SJCRH30 (cell line): ENCODE measurements at regions not wholly inside any gene's neighbourhood (a gene's known extent, or its start where the extent isn't known, plus 50 kb on each side); places are given as distances from the start of the nearest gene placed in this dataset.

Experiments used
- DNase-seq, 2 experiments: peaks; one replicate each; pipeline ENCODE4 v3.0.0-alpha.2; 2015 to 2020
- H3K27ac ChIP-seq: fragments of 250-450 bp; sonication (Bioruptor Pico); 2 replicates; pipeline ENCODE4 v1.5.1; 2020; ENCODE audit warnings: mild to moderate bottlenecking, moderate library complexity
- H3K27me3 ChIP-seq: fragments of 250-450 bp; sonication (Bioruptor Pico); 2 replicates; pipeline ENCODE4 v1.5.1; 2020; ENCODE audit warnings: mild to moderate bottlenecking, moderate library complexity
- H3K36me3 ChIP-seq: fragments of 250-450 bp; sonication (Bioruptor Pico); 2 replicates; pipeline ENCODE4 v1.5.1; 2020; ENCODE audit warnings: mild to moderate bottlenecking, moderate library complexity
- H3K4me1 ChIP-seq: fragments of 250-450 bp; sonication (Bioruptor Pico); 2 replicates; pipeline ENCODE4 v1.5.1; 2020; ENCODE audit warnings: mild to moderate bottlenecking, moderate library complexity
- H3K4me3 ChIP-seq: fragments of 250-450 bp; sonication (Bioruptor Pico); 2 replicates; pipeline ENCODE4 v1.5.1; 2020; ENCODE audit warnings: mild to moderate bottlenecking, moderate library complexity
- H3K9me3 ChIP-seq: fragments of 250-450 bp; sonication (Bioruptor Pico); replicated peaks from 2 replicates; pipeline ENCODE4 v1.5.1; 2020; ENCODE audit warnings: mild to moderate bottlenecking, moderate library complexity

DNA sequence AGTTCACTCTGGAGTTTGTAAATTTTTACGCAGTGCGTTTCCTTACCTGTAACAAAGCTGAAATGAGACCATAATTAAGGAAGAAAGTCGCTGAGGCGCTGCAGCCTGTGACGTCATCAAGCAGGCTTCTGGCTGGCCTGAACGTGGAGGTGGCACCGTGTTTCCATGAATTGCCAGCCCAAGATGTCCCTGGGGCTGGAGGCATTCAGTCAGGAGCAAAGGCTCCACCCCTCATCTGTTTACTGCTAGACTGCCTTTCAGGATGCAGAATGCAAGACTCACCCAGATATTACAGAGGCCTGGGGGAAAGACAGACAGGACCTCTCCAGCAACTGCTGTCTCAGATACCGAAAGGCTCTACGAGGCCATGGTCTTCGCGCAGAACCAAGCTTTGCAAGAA is 424.6 kb downstream of the TSHZ3 start:
- Histone ChIP-seq H3K4me3 (no peak overlapping the region), H3K9me3 (peaks cover 12% of the 10 kb centered on the region; the same call in 1 of the 2 replicates), H3K27ac (no peak overlapping the region), H3K27me3 (no peaks in the 10 kb centered on the region), H3K36me3 (no peaks in the 10 kb centered on the region), H3K4me1 (no peaks in the 10 kb centered on the region)
- no peak for DNase-seq

GRCh38 chr19:30924069-30924636 is 425.1 kb downstream of the TSHZ3 start:
- H3K27me3 ChIP-seq = no peaks in the 10 kb centered on the region
- DNase-seq = no peak
- H3K4me1 ChIP-seq = no peaks in the 10 kb centered on the region
- no peaks in the 10 kb centered on the region for H3K36me3 ChIP-seq
- H3K27ac ChIP-seq = no peak overlapping the region
- no peak overlapping the region for H3K4me3 ChIP-seq
- H3K9me3 ChIP-seq = peaks cover 7% of the 10 kb centered on the region; the same call in 1 of the 2 replicates

- Histone ChIP-seq H3K4me1 (no peaks in the 10 kb centered on the region), H3K36me3 (no peaks in the 10 kb centered on the region), H3K4me3 (no peak overlapping the region), H3K27me3 (no peaks in the 10 kb centered on the region), H3K27ac (no peak overlapping the region), H3K9me3 (peaks cover 2% of the 10 kb centered on the region; the same call in 1 of the 2 replicates)
- no peak for DNase-seq
These were observed 425.6 kb downstream of the TSHZ3 start for GRCh38 chr19:30923621-30924020.

- H3K27me3 ChIP-seq = no peaks in the 10 kb centered on the region
- H3K4me3 ChIP-seq = no peak overlapping the region
- no peak overlapping the region for H3K27ac ChIP-seq
- no peaks in the 10 kb centered on the region for H3K36me3 ChIP-seq
- H3K9me3 ChIP-seq = no peaks in the 10 kb centered on the region
- H3K4me1 ChIP-seq = no peaks in the 10 kb centered on the region
- DNase-seq = no peak
These were observed 426.1 kb downstream of the TSHZ3 start for GRCh38 chr19:30923096-30923495.

GRCh38 chr19:30920222-30920621 is 429.0 kb downstream of the TSHZ3 start:
- H3K9me3 ChIP-seq = no peaks in the 10 kb centered on the region
- no peak overlapping the region for H3K4me3 ChIP-seq
- H3K27me3 ChIP-seq = no peaks in the 10 kb centered on the region
- H3K27ac ChIP-seq = no peak overlapping the region
- H3K4me1 ChIP-seq = peaks cover 3% of the 10 kb centered on the region; the same call in 1 of the 2 replicates
- DNase-seq = no peak
- H3K36me3 ChIP-seq = no peaks in the 10 kb centered on the region

- H3K9me3 ChIP-seq = no peaks in the 10 kb centered on the region
- no peak for DNase-seq
- H3K4me1 ChIP-seq = peaks cover 3% of the 10 kb centered on the region; the same call in 1 of the 2 replicates
- no peak overlapping the region for H3K27ac ChIP-seq
- H3K4me3 ChIP-seq = no peak overlapping the region
- no peaks in the 10 kb centered on the region for H3K36me3 ChIP-seq
- H3K27me3 ChIP-seq = no peaks in the 10 kb centered on the region
These were observed 429.5 kb downstream of the TSHZ3 start for GRCh38 chr19:30919737-30920136.

DNA sequence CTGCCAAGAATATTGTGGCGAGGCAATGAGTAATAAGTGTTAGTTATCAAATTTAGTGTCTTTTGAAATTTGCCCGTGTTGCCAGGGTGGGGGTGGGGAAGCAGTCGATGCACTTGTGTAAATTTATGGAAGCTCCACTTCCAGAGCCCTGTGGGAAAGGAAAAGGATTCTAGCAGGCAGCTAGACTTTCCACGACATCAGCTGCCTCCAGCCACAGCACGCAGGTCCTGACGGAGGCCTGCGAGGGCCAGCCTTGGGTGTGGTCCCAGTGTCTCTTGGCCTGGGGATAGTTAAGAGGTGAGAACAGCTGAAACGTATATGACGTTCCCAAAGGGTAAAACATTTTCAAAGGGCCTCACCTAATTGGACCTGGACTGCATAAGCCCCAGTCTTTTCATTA is 433.0 kb downstream of the TSHZ3 start:
- Histone ChIP-seq H3K4me3 (no peak overlapping the region), H3K36me3 (no peaks in the 10 kb centered on the region), H3K4me1 (peaks cover 16% of the 10 kb centered on the region), H3K9me3 (no peaks in the 10 kb centered on the region), H3K27ac (no peak overlapping the region), H3K27me3 (no peaks in the 10 kb centered on the region)
- peak in 1 of 2 experiments; percentile 22 for DNase-seq

GRCh38 chr19:30911491-30911890 is 437.7 kb downstream of the TSHZ3 start:
- peaks cover 16% of the 10 kb centered on the region for H3K4me1 ChIP-seq
- peak; percentile 51 to 77 for DNase-seq
- no peak overlapping the region for H3K27ac ChIP-seq
- no peaks in the 10 kb centered on the region for H3K27me3 ChIP-seq
- no peaks in the 10 kb centered on the region for H3K36me3 ChIP-seq
- H3K4me3 ChIP-seq = no peak overlapping the region
- H3K9me3 ChIP-seq = no peaks in the 10 kb centered on the region

GRCh38 chr19:30910485-30911240 is 438.6 kb downstream of the TSHZ3 start:
- Histone ChIP-seq H3K9me3 (no peaks in the 10 kb centered on the region), H3K27me3 (no peaks in the 10 kb centered on the region), H3K36me3 (no peaks in the 10 kb centered on the region), H3K4me1 (peaks cover 13% of the 10 kb centered on the region), H3K27ac (no peak overlapping the region), H3K4me3 (no peak overlapping the region)
- no peak for DNase-seq

DNA sequence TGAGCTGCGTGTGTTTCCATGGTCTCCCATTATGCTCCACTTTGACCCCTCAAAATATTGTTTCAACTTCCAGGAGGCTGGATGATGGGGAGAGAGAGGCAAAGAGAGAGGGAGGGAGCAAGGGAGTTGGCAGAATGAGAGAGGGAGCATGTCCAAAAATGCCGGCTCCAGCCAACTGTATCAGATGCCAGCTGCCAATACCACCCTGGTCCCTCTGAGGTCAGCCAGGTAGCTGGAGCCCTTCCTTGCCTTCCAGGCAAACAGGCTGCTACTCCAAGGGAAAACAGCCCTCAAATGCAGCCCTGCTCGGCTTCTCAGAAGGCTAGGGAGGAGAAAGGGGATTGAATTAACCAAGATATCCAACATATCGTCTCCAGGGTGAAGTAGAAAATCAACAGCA is 440.0 kb downstream of the TSHZ3 start:
- Histone ChIP-seq H3K27ac (no peak overlapping the region), H3K9me3 (no peaks in the 10 kb centered on the region), H3K36me3 (no peaks in the 10 kb centered on the region), H3K27me3 (no peaks in the 10 kb centered on the region), H3K4me3 (no peak overlapping the region), H3K4me1 (peaks cover 13% of the 10 kb centered on the region)
- DNase-seq = no peak

DNA sequence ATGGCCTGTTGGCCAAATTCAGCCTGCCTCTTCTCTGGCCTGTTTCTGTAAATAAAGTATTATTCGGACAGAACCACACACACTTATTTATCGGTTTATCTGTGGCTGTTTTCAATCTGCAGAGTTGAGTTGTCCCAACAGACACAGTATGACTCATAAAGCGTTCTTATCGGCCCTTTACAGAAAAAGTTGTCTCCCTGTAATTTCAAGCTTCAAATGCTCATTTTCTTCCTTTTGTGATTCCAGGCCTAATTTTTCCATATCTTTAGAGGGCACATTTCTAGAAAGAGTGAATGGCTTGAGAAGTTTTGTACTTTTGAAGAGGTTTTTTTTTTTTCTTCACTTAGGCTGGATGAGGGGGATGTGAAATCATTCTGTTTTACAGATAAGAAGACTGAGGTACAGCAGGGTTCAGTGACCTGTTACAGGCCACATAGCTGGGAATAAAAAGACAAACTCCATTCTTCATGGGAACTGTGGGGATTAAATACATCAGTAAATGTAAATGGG is 440.9 kb downstream of the TSHZ3 start:
- H3K9me3 ChIP-seq = no peaks in the 10 kb centered on the region
- no peaks in the 10 kb centered on the region for H3K27me3 ChIP-seq
- H3K27ac ChIP-seq = no peak overlapping the region
- H3K4me3 ChIP-seq = no peak overlapping the region
- no peaks in the 10 kb centered on the region for H3K36me3 ChIP-seq
- H3K4me1 ChIP-seq = peaks cover 13% of the 10 kb centered on the region
- DNase-seq = no peak

DNA sequence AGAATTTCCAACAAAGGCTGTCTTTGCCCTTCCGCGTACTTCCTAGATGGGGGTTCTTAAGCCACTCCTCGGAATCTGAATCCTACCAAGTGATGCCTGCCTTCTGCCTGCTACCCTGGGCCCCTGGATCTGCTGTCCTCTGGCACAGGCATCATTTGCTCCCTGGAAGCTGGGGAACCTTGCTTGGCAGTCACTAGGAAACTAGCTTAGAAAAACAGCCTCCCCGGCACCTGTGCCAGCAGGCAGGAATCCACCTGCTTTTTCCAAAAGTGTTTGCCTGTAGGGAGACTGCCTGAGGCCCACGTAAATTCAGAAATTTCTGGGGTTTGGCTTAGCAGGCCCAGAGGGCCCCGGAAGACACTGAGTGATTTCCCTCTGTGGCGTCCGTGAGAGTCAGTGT is 442.4 kb downstream of the TSHZ3 start:
- no peak for DNase-seq
- Histone ChIP-seq H3K4me3 (no peak overlapping the region), H3K9me3 (no peaks in the 10 kb centered on the region), H3K36me3 (no peaks in the 10 kb centered on the region), H3K27ac (no peak overlapping the region), H3K27me3 (no peaks in the 10 kb centered on the region), H3K4me1 (peaks cover 7% of the 10 kb centered on the region)

GRCh38 chr19:30900051-30900450 is 449.2 kb downstream of the TSHZ3 start:
- no peak overlapping the region for H3K27ac ChIP-seq

DNA sequence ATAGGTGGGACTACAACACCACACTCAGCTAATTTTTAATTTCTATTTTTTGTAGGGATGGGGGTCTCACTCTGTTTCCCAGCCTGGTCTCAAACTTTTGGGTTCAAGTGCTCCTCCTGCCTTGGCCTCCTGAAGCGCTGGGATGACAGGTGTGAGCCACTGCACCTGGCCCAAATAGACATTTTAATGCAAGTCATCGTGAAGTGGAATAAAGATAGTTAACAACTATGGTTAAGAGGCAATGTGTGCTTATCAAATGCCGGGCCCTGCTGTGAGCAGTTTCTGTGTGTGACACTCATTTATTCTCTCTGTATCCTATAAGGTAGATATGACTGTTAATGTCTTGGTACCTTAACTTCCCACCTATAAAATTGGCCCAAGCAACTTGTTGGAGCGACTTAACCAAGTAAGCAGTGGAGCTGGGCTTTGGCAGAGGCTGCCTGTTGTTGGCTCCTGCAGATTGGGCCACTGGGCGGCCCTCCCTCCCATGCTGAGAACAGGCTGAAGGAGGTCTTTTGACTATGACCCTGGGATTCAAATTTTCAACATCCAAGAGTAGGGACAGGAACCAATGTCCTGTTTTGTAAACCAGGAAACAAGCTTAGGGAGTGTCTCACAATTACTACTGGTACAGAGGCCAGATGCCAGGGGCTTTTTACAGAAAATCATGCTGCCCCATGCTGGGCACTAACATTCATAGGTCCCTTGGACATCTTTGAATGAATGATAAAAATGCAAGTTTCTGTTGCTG is 450.7 kb downstream of the TSHZ3 start:
- Histone ChIP-seq H3K4me3 (no peak overlapping the region), H3K9me3 (no peaks in the 10 kb centered on the region), H3K27me3 (no peaks in the 10 kb centered on the region), H3K36me3 (no peaks in the 10 kb centered on the region), H3K4me1 (peaks cover 22% of the 10 kb centered on the region), H3K27ac (no peak overlapping the region)
- DNase-seq = peak in 1 of 2 experiments; percentile 17

More at GRCh38 chr19:30900051-30900450, 449.2 kb downstream of the TSHZ3 start:
- no peaks in the 10 kb centered on the region for H3K27me3 ChIP-seq
- DNase-seq = no peak
- no peaks in the 10 kb centered on the region for H3K36me3 ChIP-seq
- peaks cover 22% of the 10 kb centered on the region for H3K4me1 ChIP-seq
- H3K9me3 ChIP-seq = no peaks in the 10 kb centered on the region
- no peak overlapping the region for H3K4me3 ChIP-seq

- no peak for DNase-seq
- no peaks in the 10 kb centered on the region for H3K36me3 ChIP-seq
- peak overlapping the region; percentile 82; the same call in 1 of the 2 replicates for H3K27ac ChIP-seq
- no peaks in the 10 kb centered on the region for H3K9me3 ChIP-seq
- no peaks in the 10 kb centered on the region for H3K27me3 ChIP-seq
- H3K4me1 ChIP-seq = peaks cover 22% of the 10 kb centered on the region
- no peak overlapping the region for H3K4me3 ChIP-seq
These were observed 451.7 kb downstream of the TSHZ3 start for GRCh38 chr19:30897553-30897952.
